ENCODE measurements at regions not wholly inside any gene's neighbourhood (a gene's known extent, or its start where the extent isn't known, plus 50 kb on each side); places are given as distances from the start of the nearest gene placed in this dataset.

DNA sequence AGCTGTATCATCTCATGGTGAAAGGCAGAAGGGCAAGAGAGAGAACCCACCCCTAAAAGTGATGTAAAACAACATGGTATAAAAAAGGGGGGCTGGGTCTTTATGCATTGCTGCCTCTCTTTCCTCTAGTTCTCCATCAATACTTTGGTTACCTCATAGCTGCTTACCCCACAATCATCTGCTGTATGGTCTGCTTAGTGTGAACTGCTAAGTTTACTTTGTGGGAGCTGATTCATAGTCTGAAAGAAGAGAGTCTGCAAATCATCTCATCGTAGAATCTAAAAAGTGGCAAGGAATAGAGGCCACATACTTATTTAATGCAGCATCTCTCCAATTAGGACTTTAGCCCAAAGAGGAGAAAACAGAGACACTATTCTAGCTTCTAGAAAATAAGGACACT is 546.8 kb downstream of the GBE1 start:
- TF ChIP-seq, protein P1, sequence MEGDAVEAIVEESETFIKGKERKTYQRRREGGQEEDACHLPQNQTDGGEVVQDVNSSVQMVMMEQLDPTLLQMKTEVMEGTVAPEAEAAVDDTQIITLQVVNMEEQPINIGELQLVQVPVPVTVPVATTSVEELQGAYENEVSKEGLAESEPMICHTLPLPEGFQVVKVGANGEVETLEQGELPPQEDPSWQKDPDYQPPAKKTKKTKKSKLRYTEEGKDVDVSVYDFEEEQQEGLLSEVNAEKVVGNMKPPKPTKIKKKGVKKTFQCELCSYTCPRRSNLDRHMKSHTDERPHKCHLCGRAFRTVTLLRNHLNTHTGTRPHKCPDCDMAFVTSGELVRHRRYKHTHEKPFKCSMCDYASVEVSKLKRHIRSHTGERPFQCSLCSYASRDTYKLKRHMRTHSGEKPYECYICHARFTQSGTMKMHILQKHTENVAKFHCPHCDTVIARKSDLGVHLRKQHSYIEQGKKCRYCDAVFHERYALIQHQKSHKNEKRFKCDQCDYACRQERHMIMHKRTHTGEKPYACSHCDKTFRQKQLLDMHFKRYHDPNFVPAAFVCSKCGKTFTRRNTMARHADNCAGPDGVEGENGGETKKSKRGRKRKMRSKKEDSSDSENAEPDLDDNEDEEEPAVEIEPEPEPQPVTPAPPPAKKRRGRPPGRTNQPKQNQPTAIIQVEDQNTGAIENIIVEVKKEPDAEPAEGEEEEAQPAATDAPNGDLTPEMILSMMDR (conservative IDR thresholded peaks at IDR 0.05) = no peak
- no peak for TF ChIP-seq ZFX (IDR thresholded peaks at IDR 0.05)
